Activated naive CD8-positive, alpha-beta T cell treated with anti-CD3 and anti-CD28 coated beads, Interleukin-2, amount 10 ng/mL, durations not matched to agents 7 days and 5 days (primary cell): ENCODE measurements at regions not wholly inside any gene's neighbourhood (a gene's known extent, or its start where the extent isn't known, plus 50 kb on each side); places are given as distances from the start of the nearest gene placed in this dataset.
A peak's percentile ranks its signal among the peaks of the same experiment; 100 is the strongest.

Experiments
- ATAC-seq: fragments of 150-1000 bp; cut with Tn5 transposase; one replicate; pipeline ENCODE4 v1.10.0; 2021; ENCODE audit warnings: low read depth, moderate library complexity
- POLR2A ChIA-PET: fragments of 350-600 bp; sonication (Branson Sonifier 250); formaldehyde crosslinking; loops from one replicate; lab custom pipeline; 2021; ENCODE audit warnings: antibody characterized with exemption; lab: Charles Lee
- DNase-seq: peaks from one replicate; pipeline ENCODE4 v3.0.0; 2021
- H3K27ac Mint-ChIP-seq: one replicate; pipeline ENCODE4 v1.8.0; 2022; ENCODE audit warnings: mild to moderate bottlenecking, mixed read lengths
- H3K27me3 Mint-ChIP-seq: one replicate; pipeline ENCODE4 v1.8.0; 2022; ENCODE audit warnings: mild to moderate bottlenecking, moderate library complexity, mixed read lengths
- H3K36me3 Mint-ChIP-seq: one replicate; pipeline ENCODE4 v1.8.0; 2021; ENCODE audit warnings: mild to moderate bottlenecking, mixed read lengths
- H3K4me1 Mint-ChIP-seq: one replicate; pipeline ENCODE4 v1.8.0; 2021; ENCODE audit warnings: mixed read lengths
- H3K4me3 Mint-ChIP-seq: one replicate; pipeline ENCODE4 v1.8.0; 2022; ENCODE audit warnings: mild to moderate bottlenecking, moderate library complexity, mixed read lengths
- H3K9me3 Mint-ChIP-seq: one replicate; pipeline ENCODE4 v1.8.0; 2021; ENCODE audit warnings: mixed read lengths

DNA sequence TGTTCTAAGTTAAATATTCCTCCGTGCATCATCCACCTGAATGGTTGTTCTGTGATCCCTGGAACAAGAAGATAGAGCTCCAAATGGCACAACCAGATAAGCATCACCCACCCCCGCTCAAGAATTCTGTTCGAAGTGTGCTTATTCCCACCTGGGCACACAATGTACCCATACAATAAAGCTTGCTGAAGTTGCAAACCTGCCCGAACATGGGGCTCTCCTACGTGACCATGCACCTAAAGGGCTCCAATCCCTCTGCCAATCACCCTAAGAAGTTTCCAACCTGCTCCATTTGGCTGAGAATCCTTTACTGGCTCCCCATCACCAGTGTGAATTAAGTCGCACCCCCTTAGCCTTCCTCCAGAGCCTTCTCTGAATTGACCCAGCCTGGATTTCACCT lies 1157.4 kb downstream of the TBC1D22A start:
- H3K4me3 Mint-ChIP-seq = no peak overlapping the region
- H3K27me3 Mint-ChIP-seq = no peaks in the 10 kb centered on the region
- DNase-seq (no peak), ATAC-seq (no peak)
- H3K36me3 Mint-ChIP-seq = no peaks in the 10 kb centered on the region
- POLR2A ChIA-PET = no interaction called here
- H3K9me3 Mint-ChIP-seq = peaks cover 2% of the 10 kb centered on the region
- no peak overlapping the region for H3K27ac Mint-ChIP-seq
- H3K4me1 Mint-ChIP-seq = peaks cover 10% of the 10 kb centered on the region

DNA sequence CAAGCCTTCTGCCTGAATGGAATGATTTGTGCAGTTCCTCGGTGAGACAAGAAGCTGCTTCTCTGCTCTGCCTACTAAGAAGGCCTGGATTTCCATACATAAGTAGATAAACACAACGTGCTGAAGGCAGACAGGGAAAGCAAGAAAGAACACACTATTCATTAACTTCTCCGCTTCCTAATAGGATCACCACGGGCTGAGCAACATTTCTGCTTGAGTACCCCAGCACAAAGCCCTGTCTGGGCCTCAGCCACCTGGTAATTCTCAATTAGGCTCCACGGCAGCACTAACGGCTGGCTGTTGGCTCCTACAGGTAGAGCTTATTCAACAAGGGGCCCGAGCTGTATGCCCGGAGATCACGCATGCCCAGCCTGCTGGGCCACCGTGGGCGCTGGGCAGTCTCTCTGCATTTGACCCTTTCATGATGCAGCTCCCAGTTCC lies 1156.6 kb downstream of the TBC1D22A start:
- ATAC-seq = no peak
- no peak for DNase-seq
- H3K4me3 Mint-ChIP-seq = no peak overlapping the region
- POLR2A ChIA-PET = no interaction called here
- no peaks in the 10 kb centered on the region for H3K36me3 Mint-ChIP-seq
- H3K4me1 Mint-ChIP-seq = peaks cover 10% of the 10 kb centered on the region
- H3K27me3 Mint-ChIP-seq = no peaks in the 10 kb centered on the region
- no peak overlapping the region for H3K27ac Mint-ChIP-seq
- H3K9me3 Mint-ChIP-seq = peaks cover 2% of the 10 kb centered on the region

DNA sequence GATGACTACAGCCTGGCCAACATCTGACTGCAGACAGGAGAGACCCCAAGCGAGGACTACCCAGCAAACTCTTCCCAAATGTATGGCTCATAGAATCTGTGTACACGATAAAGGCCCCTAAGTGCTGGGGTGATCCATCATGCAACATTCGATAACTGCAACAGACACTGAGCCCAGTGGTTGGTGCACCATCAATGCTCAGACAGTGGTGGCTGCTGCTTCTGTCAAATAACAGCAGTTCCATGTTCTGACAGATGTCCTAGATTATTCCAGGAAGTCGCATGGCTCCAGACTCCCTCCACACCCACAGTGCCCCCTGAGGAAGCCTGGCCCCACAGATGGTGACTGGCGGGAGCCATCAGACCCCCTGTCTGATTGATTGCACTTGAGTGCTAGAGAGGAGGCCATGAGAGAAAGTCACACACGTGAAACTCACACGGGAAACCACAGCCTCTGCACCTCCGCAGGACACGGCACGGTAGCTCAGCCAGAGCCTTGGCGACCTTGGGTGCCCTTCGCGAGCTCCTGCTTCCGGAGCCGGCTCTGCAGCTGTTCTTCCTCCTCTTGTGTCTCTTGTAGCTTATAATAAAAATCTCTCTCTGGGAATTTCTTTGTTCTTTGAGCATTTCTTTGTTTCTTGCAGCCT lies 1155.9 kb downstream of the TBC1D22A start:
- Mint-ChIP-seq H3K36me3 (no peaks in the 10 kb centered on the region), H3K4me1 (peaks cover 10% of the 10 kb centered on the region), H3K27ac (no peak overlapping the region), H3K4me3 (peak overlapping the region; percentile 15), H3K9me3 (no peaks in the 10 kb centered on the region), H3K27me3 (no peaks in the 10 kb centered on the region)
- peak; percentile 53 for DNase-seq
- POLR2A ChIA-PET = no interaction called here
- peak; percentile 95 for ATAC-seq

DNA sequence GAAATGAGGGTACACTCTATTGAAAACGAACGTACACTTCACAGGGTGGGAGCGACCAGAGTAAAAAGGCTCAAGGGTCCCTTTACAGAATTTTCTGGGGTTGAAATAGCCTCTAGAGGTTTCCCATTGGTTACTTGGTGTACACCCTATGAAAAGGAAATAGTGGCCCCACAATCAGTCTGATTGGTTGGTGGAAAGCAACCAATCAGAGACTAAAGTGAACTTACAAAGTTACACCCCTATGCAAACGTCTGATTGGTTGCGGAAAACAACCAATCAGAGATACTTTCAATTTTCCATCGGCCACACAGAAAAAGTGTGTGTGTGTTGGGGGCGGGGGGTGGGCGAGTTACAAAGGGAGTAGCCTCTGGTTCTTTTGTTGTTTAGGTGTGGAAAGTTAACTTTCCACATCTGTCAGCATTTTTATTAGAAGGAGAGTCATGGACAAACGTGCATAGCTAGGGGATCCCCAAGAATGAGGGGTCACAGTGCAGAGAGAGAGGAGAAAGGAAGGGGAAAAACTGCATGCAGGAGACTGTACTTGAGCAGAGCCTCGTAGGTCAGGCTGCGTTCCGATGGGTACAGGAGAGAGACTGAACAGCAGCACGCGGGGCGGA lies 1152.1 kb downstream of the TBC1D22A start:
- Mint-ChIP-seq H3K4me3 (no peak overlapping the region), H3K36me3 (no peaks in the 10 kb centered on the region), H3K9me3 (peaks cover 1% of the 10 kb centered on the region), H3K27ac (no peak overlapping the region), H3K4me1 (peaks cover 10% of the 10 kb centered on the region), H3K27me3 (peaks cover 4% of the 10 kb centered on the region)
- ATAC-seq (no peak), DNase-seq (no peak)
- POLR2A ChIA-PET = no interaction called here

DNA sequence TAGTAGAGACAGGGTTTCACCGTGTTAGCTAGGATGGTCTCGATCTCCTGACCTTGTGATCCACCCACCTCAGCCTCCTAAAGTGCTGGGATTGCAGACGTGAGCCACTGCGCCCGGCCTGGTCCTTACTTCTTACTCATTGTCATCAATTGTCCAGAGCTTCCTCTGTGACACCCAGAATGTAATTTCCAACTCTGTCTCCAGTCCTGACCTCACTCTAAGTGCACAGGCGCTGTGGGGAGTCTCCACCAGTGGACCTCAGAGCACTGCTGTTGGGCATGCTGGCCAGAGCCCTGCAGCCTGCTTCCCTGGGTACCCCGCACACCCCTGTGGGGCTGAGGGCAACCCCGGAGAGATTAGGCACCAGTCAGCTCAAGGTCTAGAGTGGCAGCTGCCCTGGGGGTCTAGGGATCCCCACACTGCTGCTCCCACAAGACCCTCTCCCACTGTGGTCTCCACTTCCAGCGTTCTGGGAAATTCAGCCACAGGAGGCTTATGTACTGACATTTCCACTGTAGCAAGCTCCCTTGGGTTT lies 1140.3 kb downstream of the TBC1D22A start:
- H3K27me3 Mint-ChIP-seq = peaks cover 3% of the 10 kb centered on the region
- no peak overlapping the region for H3K4me3 Mint-ChIP-seq
- no peak overlapping the region for H3K27ac Mint-ChIP-seq
- DNase-seq (no peak), ATAC-seq (no peak)
- no peaks in the 10 kb centered on the region for H3K4me1 Mint-ChIP-seq
- no peaks in the 10 kb centered on the region for H3K36me3 Mint-ChIP-seq
- POLR2A ChIA-PET = no interaction called here
- no peaks in the 10 kb centered on the region for H3K9me3 Mint-ChIP-seq

DNA sequence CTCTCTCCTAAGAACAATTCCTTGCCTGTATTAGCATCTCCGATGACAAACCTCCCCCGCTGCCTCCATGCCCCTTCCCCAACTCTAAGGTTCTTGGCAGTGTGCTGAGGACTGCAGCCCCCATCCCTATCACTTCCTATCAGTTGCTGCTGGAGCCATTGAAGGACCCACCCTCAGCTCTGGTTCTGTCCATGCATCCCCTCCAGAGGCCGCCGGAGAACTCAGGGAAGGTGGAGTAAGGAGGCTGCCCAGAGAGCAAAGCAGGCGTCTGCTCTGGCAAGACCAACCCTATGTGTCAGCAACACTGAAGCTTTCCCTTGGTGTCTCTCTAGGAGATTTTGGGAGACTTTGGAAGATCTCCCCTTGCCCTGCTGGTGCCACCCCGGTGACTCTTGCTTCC lies 1139.5 kb downstream of the TBC1D22A start:
- Mint-ChIP-seq H3K27ac (no peak overlapping the region), H3K36me3 (no peaks in the 10 kb centered on the region), H3K4me1 (no peaks in the 10 kb centered on the region), H3K4me3 (no peak overlapping the region), H3K9me3 (no peaks in the 10 kb centered on the region), H3K27me3 (peaks cover 5% of the 10 kb centered on the region)
- ATAC-seq (no peak), DNase-seq (no peak)
- POLR2A ChIA-PET = no interaction called here

DNA sequence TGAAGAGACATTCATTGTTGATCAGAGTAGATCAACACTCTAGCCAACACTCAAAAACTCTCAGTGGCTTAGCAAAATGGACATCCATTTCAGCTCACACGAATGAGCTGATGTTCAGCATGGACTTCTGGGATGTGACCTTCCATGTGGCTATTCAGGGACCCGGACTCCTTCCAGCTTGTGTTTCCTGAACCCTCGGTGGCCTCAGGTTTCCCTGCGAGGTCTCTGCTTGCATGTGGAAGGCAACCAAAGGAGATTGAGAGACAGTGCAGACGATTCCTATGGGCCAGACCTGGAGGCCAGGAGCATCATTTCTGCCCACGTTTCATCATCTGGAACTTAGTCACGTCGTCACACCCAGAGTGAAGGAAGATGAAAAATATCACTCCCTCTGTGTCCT lies 1137.4 kb downstream of the TBC1D22A start:
- Mint-ChIP-seq H3K27ac (no peak overlapping the region), H3K36me3 (no peaks in the 10 kb centered on the region), H3K9me3 (no peaks in the 10 kb centered on the region), H3K4me3 (no peak overlapping the region), H3K27me3 (peaks cover 4% of the 10 kb centered on the region), H3K4me1 (no peaks in the 10 kb centered on the region)
- DNase-seq (no peak), ATAC-seq (no peak)
- POLR2A ChIA-PET = no interaction called here

DNA sequence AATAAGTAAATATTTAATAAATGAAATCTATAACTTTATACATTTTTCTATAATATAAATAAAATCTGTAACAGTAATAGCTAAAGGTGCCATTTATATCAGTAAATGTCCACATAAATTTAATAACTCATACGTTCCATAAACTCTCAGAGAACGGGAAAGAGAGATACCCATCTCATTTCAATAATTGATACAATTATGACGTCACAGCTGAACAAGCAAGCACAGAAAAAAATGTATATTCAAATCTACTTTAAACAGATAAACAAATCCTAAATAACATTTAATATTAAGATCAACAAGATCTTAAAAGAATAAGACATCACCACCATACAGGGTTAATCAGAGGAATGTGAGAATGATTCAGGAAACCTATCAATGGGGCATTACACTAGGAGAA lies 1136.5 kb downstream of the TBC1D22A start:
- ATAC-seq = no peak
- Mint-ChIP-seq H3K36me3 (no peaks in the 10 kb centered on the region), H3K4me3 (no peak overlapping the region), H3K27me3 (peaks cover 4% of the 10 kb centered on the region), H3K4me1 (no peaks in the 10 kb centered on the region), H3K9me3 (peaks cover 3% of the 10 kb centered on the region), H3K27ac (no peak overlapping the region)
- no peak for DNase-seq
- POLR2A ChIA-PET = no interaction called here

DNA sequence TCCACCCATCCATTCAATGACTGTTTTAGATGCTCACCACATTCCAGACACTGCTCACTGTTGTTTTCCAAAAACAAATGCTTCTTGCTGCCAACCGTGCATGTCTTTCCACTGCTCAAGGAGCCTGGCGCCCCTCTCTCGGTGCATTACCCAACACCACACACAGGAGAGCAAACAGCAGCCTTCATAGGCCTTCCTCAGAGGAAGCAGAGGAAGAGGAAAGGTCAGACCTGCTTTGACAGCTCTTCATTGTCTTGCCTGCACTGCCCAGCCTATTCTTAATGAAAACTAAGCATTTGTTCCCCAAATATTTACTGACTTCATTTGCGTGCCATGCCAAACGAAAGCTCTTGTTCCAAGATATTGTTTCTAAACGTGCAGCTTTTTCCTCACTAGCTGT lies 1129.2 kb downstream of the TBC1D22A start:
- H3K4me1 Mint-ChIP-seq = no peaks in the 10 kb centered on the region
- no peak for DNase-seq
- no peak overlapping the region for H3K27ac Mint-ChIP-seq
- no peak overlapping the region for H3K4me3 Mint-ChIP-seq
- H3K9me3 Mint-ChIP-seq = peaks cover 3% of the 10 kb centered on the region
- H3K27me3 Mint-ChIP-seq = no peaks in the 10 kb centered on the region
- ATAC-seq = no peak
- POLR2A ChIA-PET = no interaction called here
- H3K36me3 Mint-ChIP-seq = no peaks in the 10 kb centered on the region

DNA sequence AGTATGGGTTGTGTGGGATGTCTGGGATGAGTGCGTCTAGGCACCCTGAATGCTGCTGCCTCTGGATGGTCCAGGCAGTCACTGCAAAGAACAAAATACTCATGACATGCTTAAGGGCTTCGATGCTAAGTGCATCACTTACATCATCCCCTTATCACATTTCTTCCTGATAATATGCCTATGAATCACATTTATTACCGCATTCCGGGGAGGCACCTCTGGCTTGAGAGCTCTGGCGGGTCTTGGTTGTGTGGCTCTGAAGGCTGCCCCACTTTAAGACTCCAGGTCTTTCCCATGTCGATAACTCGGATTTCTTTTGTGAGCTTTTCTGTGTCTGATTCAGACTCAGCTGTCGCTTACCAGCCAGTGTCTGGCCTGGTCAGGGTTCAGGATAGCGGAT lies 1126.4 kb downstream of the TBC1D22A start:
- POLR2A ChIA-PET = no interaction called here
- ATAC-seq (no peak), DNase-seq (no peak)
- Mint-ChIP-seq H3K36me3 (no peaks in the 10 kb centered on the region), H3K27me3 (no peaks in the 10 kb centered on the region), H3K4me3 (no peak overlapping the region), H3K27ac (no peak overlapping the region), H3K4me1 (no peaks in the 10 kb centered on the region), H3K9me3 (no peaks in the 10 kb centered on the region)

DNA sequence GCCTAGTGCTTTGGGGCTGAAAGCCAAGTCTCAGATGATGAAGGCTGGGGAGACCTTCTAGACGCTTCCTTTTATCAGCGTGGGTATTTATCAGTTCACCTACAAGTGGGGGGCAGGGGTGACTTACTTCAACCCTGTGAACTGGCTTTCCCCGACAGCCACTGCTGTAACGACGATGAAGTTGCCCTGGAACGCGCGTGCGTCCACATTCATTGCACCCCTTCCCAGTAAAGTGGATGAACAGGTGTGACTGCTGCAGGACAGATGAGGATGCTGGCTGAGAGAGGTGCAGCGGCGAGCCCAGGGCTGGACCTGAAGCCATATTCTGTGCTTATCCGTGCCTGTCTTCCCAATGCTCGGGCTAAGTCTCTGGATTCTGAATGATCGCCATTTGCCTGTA lies 1122.3 kb downstream of the TBC1D22A start:
- POLR2A ChIA-PET = no interaction called here
- no peaks in the 10 kb centered on the region for H3K4me1 Mint-ChIP-seq
- DNase-seq = no peak
- no peaks in the 10 kb centered on the region for H3K9me3 Mint-ChIP-seq
- no peak for ATAC-seq
- no peaks in the 10 kb centered on the region for H3K27me3 Mint-ChIP-seq
- no peak overlapping the region for H3K4me3 Mint-ChIP-seq
- H3K36me3 Mint-ChIP-seq = no peaks in the 10 kb centered on the region
- no peak overlapping the region for H3K27ac Mint-ChIP-seq

DNA sequence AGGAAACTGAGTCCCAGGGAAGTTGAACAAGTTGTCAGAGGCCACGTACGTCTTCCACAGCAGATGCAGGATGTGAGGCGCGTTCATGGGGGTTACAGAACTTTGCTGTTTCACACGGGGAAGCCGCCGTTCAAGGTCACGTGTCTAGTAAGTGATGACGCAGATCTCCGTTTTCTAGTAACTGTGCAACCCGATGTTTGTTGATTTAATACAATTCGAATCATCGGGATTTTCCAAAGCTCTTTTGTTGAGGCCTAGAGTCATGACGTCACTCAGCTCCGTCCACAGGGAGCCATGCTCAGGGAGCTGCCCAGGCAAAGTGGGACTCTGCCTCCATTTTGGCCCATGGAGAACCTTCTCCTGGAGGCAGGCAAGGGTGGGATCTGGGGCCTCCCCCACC lies 1121.8 kb downstream of the TBC1D22A start:
- no peak for DNase-seq
- Mint-ChIP-seq H3K9me3 (no peaks in the 10 kb centered on the region), H3K27ac (no peak overlapping the region), H3K36me3 (no peaks in the 10 kb centered on the region), H3K4me1 (no peaks in the 10 kb centered on the region), H3K27me3 (no peaks in the 10 kb centered on the region), H3K4me3 (no peak overlapping the region)
- POLR2A ChIA-PET = no interaction called here
- no peak for ATAC-seq

DNA sequence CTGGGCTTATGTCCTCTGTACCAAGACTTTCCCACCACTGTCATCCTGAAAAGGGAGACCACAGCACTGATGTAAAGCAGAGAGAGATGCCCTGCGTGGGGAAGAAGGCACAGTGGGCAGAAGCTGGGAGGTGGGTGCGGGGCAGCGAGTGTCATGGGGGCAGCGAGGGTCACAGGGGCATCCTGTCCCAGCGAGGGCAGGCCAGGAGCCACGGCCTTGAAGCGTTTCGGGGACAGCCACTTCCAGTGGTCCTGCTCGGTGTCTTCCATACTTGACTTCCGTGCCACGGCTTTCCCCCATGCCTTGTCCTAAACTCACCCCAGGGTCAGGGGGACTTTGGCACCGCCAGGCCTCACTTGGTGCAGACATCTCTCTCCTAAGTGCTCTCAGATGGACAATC lies 1121.3 kb downstream of the TBC1D22A start:
- Mint-ChIP-seq H3K27me3 (no peaks in the 10 kb centered on the region), H3K9me3 (no peaks in the 10 kb centered on the region), H3K27ac (no peak overlapping the region), H3K4me3 (no peak overlapping the region), H3K36me3 (no peaks in the 10 kb centered on the region), H3K4me1 (no peaks in the 10 kb centered on the region)
- DNase-seq (no peak), ATAC-seq (no peak)
- POLR2A ChIA-PET = no interaction called here

DNA sequence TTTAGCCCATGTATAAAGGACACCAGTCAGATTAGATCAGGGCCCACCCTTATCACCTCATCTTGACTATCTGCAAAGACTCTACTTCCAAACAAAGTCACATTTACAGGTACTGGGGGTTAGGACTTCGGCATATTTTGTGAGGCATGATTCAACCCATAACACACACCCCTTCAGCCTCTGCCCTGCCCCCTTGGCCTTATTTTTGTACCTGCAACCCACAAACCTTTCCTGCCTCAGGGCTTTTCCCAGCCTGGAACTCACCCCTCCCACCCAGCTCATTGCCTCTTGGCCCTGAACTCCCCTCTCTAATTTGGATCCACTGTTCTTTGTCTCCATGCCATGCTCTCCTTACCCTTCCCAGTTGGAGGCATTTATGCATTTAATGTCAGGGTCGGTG lies 1116.9 kb downstream of the TBC1D22A start:
- H3K36me3 Mint-ChIP-seq = no peaks in the 10 kb centered on the region
- no peak overlapping the region for H3K27ac Mint-ChIP-seq
- H3K9me3 Mint-ChIP-seq = no peaks in the 10 kb centered on the region
- ATAC-seq (no peak), DNase-seq (no peak)
- no peaks in the 10 kb centered on the region for H3K4me1 Mint-ChIP-seq
- POLR2A ChIA-PET = no interaction called here
- H3K27me3 Mint-ChIP-seq = peaks cover 2% of the 10 kb centered on the region
- H3K4me3 Mint-ChIP-seq = no peak overlapping the region
